Transverse colon (tissue), 4 donors: ENCODE measurements at regions not wholly inside any gene's neighbourhood (a gene's known extent, or its start where the extent isn't known, plus 50 kb on each side); places are given as distances from the start of the nearest gene placed in this dataset.

Experiments
- DNase-seq: peaks from one replicate; pipeline ENCODE4 v3.0.0-alpha.2; 2019
- H3K27ac ChIP-seq, 4 donors: fragments of 200-600 bp; sonication (generic); 2 replicates each; pipeline ENCODE4 v1.5.1; 2016 to 2018; ENCODE audit warnings: inconsistent platforms in 4 of 4
- H3K27me3 ChIP-seq: fragments of 200-600 bp; sonication (generic); 2 replicates; pipeline ENCODE4 v1.5.1; 2017; ENCODE audit warnings: inconsistent platforms
- H3K36me3 ChIP-seq, 4 donors: fragments of 200-600 bp; sonication (generic); 2 replicates each; pipeline ENCODE4 v1.5.1; 2017 to 2019; ENCODE audit warnings: inconsistent platforms in 4 of 4
- H3K4me1 ChIP-seq, 4 donors: fragments of 200-600 bp; sonication (generic); 2 replicates each; pipeline ENCODE4 v1.5.1; 2017 to 2020; ENCODE audit warnings: inconsistent platforms in 4 of 4
- H3K4me3 ChIP-seq, 4 donors: fragments of 200-600 bp; sonication (generic); 1 replicate in 1 of 4; 2 replicates in 3 of 4; pipeline versions ENCODE4 v1.5.1 to v1.6.1; 2017 to 2019; ENCODE audit warnings: inconsistent platforms in 4 of 4
- H3K9me3 ChIP-seq, 2 donors: fragments of 200-600 bp; sonication (generic); 2 replicates each; pipeline ENCODE4 v1.5.1; 2017 to 2019; ENCODE audit warnings: inconsistent platforms in 2 of 2
- EP300 ChIP-seq: sonication (generic); formaldehyde crosslinking; IDR thresholded peaks from one replicate; pipeline ENCODE4 v1.6.1; 2017; ENCODE audit warnings: antibody characterized with exemption, low read depth
- POLR2A ChIP-seq: fragments of 450-650 bp; IDR thresholded peaks from one replicate; pipeline ENCODE4 v1.6.1; 2016; ENCODE audit warnings: antibody characterized with exemption, mild to moderate bottlenecking, moderate library complexity
- POLR2AphosphoS5 ChIP-seq, 3 donors: sonication (generic); formaldehyde crosslinking; IDR thresholded peaks; one replicate each; pipeline ENCODE4 v1.6.1; 2016; ENCODE audit warnings: antibody characterized with exemption in 3 of 3
- WGBS, 2 donors: methylation state at CpG; one replicate each; pipeline ENCODE4 v1.1.5; 2018; ENCODE audit warnings: low coverage in 1 of 2; 5-methylcytosine and 5-hydroxymethylcytosine counted together
- in situ Hi-C, 4 donors: fragments of 200-750 bp; cut with MboI; loops; one replicate each; pipeline versions ENCODE4 v1.15.0 to v1.15.1; 2017; ENCODE audit warnings: low sequenced_read_pairs in 3 of 4, low pct_ligation_motif_present in 1 of 4, low pct_unique_long_range_greater_than_20kb in 1 of 4
- intact Hi-C: fragments of 100-400 bp; cut with DNase I; formaldehyde crosslinking; loops from one replicate; pipeline ENCODE4 v1.15.1; 2023; ENCODE audit warnings: low total_unique reads
- TF ChIP-seq, protein P1 (sequence below), 5 experiments: fragments of 200-600 bp in 3 of 5; fragments of 450-650 bp in 2 of 5; sonication (generic) in 3 of 5; IDR thresholded peaks; 1 replicate in 2 of 5; 2 replicates in 3 of 5; pipeline ENCODE4 v1.5.1; 2016 to 2017; ENCODE audit warnings: antibody characterized with exemption in 5 of 5, inconsistent platforms in 3 of 5, mild to moderate bottlenecking in 2 of 5, moderate library complexity in 1 of 5

DNA sequence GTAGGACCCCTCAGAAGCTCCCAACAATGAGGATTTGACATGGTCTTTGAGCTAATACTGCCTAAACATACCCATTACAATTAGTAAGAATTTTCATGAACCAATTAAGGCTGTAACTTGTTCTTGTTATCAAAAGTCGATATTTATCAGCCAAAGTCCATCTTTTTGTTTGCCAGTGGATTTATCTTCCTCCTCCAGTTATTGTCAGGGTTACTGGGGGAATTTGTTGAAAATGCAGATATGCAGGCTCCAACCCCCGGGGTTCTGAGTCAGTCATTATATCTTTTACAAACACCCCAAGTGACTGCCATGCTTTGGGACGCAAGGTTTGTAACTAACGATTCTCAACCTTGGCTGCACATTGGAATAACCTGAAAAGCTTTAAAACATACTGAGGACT, 338.8 kb upstream of the PPARGC1A start:
- H3K27ac ChIP-seq: no peak overlapping the region
- WGBS, 2 donors: 49 to 69% methylated on average over 4 of the region's 4 CpGs
- in situ Hi-C loops (no loop called here), intact Hi-C loops (no loop called here)
- no peaks in the 10 kb centered on the region for H3K4me1 ChIP-seq
- no peak for DNase-seq
- H3K27me3 ChIP-seq: no peaks in the 10 kb centered on the region
- no peak overlapping the region for H3K4me3 ChIP-seq
- TF ChIP-seq POLR2A (no peak), POLR2AphosphoS5 (IDR thresholded peaks at IDR 0.05) (no peak), EP300 (no peak)
- TF ChIP-seq, protein P1, sequence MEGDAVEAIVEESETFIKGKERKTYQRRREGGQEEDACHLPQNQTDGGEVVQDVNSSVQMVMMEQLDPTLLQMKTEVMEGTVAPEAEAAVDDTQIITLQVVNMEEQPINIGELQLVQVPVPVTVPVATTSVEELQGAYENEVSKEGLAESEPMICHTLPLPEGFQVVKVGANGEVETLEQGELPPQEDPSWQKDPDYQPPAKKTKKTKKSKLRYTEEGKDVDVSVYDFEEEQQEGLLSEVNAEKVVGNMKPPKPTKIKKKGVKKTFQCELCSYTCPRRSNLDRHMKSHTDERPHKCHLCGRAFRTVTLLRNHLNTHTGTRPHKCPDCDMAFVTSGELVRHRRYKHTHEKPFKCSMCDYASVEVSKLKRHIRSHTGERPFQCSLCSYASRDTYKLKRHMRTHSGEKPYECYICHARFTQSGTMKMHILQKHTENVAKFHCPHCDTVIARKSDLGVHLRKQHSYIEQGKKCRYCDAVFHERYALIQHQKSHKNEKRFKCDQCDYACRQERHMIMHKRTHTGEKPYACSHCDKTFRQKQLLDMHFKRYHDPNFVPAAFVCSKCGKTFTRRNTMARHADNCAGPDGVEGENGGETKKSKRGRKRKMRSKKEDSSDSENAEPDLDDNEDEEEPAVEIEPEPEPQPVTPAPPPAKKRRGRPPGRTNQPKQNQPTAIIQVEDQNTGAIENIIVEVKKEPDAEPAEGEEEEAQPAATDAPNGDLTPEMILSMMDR (IDR thresholded peaks at IDR 0.05): no peak
- no peaks in the 10 kb centered on the region for H3K9me3 ChIP-seq
- H3K36me3 ChIP-seq: no peaks in the 10 kb centered on the region

DNA sequence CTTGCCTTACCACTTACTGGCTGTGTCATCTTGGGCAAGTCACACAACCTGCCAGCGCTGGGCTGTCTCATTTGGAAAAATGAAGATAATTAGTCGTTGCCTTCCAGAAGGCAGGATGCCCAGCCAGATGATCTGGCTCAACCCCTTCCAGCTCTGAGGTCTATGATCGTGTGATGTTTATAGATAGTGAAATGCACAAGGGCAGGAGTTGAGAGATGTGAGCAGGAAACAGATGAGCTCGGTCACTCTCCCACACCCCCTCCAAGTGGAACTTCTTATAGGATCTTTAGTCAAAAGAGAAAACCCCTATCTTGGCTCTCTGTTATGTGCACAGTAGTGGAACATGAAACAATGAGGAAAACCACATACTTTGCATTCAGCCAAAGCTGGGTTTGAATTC, 336.8 kb upstream of the PPARGC1A start:
- in situ Hi-C loops: no loop called here
- TF ChIP-seq POLR2A (no peak), POLR2AphosphoS5 (IDR thresholded peaks at IDR 0.05) (no peak), EP300 (no peak)
- TF ChIP-seq, protein P1 (IDR thresholded peaks at IDR 0.05): no peak
- DNase-seq: no peak
- Histone ChIP-seq H3K27me3 (no peaks in the 10 kb centered on the region), H3K4me1 (no peaks in the 10 kb centered on the region), H3K9me3 (no peaks in the 10 kb centered on the region), H3K4me3 (no peak overlapping the region), H3K36me3 (no peaks in the 10 kb centered on the region), H3K27ac (no peak overlapping the region)
- intact Hi-C loops: no loop called here
- 51% methylated on average over 4 of the region's 4 CpGs; no CpG with 5 or more reads in 1 of the 2 donors for WGBS, 2 donors

DNA sequence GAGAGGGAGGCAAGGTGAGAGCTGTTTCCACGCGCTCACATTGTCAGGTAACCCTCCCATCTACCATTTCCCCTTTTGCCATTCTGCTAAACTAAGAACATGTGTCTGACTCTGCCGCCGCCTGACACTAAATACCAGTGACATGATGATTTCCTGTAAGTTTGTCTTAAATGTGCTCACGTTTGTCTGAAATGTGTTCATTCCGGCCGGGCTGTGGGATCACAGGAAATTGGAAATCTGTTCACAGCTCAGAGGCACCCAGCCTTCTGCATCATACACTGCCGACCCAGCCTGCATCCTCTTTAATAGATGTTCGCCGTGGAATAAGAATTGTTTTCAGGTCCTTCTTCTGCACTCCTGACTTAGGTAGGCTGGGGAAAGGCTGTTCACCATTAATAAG, 336.2 kb upstream of the PPARGC1A start:
- in situ Hi-C loops: no loop called here

DNA sequence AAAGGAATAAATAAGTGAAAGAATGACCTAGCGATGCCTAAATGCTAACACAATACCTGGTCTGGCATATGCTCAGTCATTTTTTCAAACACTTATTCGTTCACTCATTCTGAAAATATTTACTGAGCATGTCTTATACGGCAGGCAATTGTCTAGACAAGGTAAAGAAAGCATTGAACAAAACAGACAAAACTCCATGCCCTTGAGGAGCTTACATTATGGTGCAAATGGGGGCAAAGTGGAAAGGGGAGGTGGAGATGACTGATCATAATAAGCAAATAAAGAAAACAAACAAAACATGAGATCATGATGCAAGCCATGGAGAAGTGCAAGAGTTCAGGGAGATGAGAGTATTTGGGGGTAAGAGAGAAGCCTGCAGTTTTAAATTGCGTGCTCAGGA, 334.6 kb upstream of the PPARGC1A start:
- 74 to 77% methylated on average over 4 of the region's 4 CpGs for WGBS, 2 donors

More for the DNA sequence above, 336.2 kb upstream of the PPARGC1A start:
- Histone ChIP-seq H3K4me1 (no peaks in the 10 kb centered on the region), H3K27me3 (no peaks in the 10 kb centered on the region), H3K9me3 (no peaks in the 10 kb centered on the region), H3K36me3 (no peaks in the 10 kb centered on the region), H3K4me3 (no peak overlapping the region), H3K27ac (no peak overlapping the region)
- 64 to 91% methylated on average over 4 to 10 of the region's 10 CpGs for WGBS, 2 donors
- TF ChIP-seq POLR2AphosphoS5 (IDR thresholded peaks at IDR 0.05): no peak
- intact Hi-C loops: no loop called here
- no peak for DNase-seq

DNA sequence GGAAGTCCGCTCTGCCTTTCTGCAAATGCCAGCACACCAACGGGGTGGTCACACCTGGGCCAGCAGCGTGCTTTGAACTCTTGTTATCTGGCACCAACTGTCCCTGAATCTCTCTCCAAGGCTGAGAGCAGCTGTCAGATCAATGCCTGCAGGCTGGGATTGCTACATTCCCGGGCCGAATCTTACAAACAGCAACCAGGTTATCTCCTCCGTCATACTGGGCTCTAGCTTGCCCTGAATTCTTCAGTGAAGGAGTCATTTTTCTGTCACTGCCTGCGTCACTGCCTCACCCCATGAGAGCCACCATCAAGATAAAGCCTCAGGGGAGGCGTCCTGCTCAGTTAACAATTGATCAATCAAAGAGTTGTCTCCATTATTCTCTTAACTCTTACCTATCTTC, 329.4 kb upstream of the PPARGC1A start:
- 20 to 60% methylated on average over 1 to 8 of the region's 8 CpGs for WGBS, 2 donors

More for the DNA sequence above, 334.6 kb upstream of the PPARGC1A start:
- H3K4me3 ChIP-seq: no peak overlapping the region
- H3K27ac ChIP-seq: no peak overlapping the region
- H3K36me3 ChIP-seq: no peaks in the 10 kb centered on the region
- intact Hi-C loops (no loop called here), in situ Hi-C loops (no loop called here)
- H3K27me3 ChIP-seq: no peaks in the 10 kb centered on the region
- no peak for DNase-seq
- no peaks in the 10 kb centered on the region for H3K4me1 ChIP-seq
- no peaks in the 10 kb centered on the region for H3K9me3 ChIP-seq
- TF ChIP-seq, protein P1 (IDR thresholded peaks at IDR 0.05): no peak
- no peak for TF ChIP-seq EP300
- no peak for TF ChIP-seq POLR2AphosphoS5 (IDR thresholded peaks at IDR 0.05)
- no peak for TF ChIP-seq POLR2A

More for the DNA sequence above, 329.4 kb upstream of the PPARGC1A start:
- Histone ChIP-seq H3K9me3 (no peaks in the 10 kb centered on the region), H3K4me1 (no peaks in the 10 kb centered on the region), H3K27ac (no peak overlapping the region), H3K27me3 (no peaks in the 10 kb centered on the region), H3K4me3 (no peak overlapping the region), H3K36me3 (no peaks in the 10 kb centered on the region)
- TF ChIP-seq POLR2AphosphoS5 (IDR thresholded peaks at IDR 0.05) (no peak), POLR2A (no peak), EP300 (no peak)
- TF ChIP-seq, protein P1 (IDR thresholded peaks at IDR 0.05): no peak
- in situ Hi-C loops: no loop called here
- no peak for DNase-seq
- intact Hi-C loops: no loop called here
